Neural progenitor cell (in vitro differentiated cells): ENCODE measurements at regions not wholly inside any gene's neighbourhood (a gene's known extent, or its start where the extent isn't known, plus 50 kb on each side); places are given as distances from the start of the nearest gene placed in this dataset.

Source experiments
- DNase-seq: peaks from one replicate; pipeline ENCODE4 v3.0.0-alpha.2; 2016; ENCODE audit warnings: low spot score
- H2AFZ ChIP-seq: fragments of 200-600 bp; sonication (generic); replicated peaks from 2 replicates; pipeline ENCODE4 v1.6.1; 2016; ENCODE audit warnings: antibody characterized with exemption
- H3F3A ChIP-seq: fragments of 200-600 bp; sonication (generic); 2 replicates; pipeline ENCODE4 v1.6.1; 2016; ENCODE audit warnings: antibody characterized with exemption, low read depth
- H3K27ac ChIP-seq: fragments of 200-600 bp; sonication (generic); 2 replicates; pipeline ENCODE4 v1.5.1; 2016; ENCODE audit warnings: mild to moderate bottlenecking
- H3K27me3 ChIP-seq: fragments of 200-600 bp; sonication (generic); 2 replicates; pipeline ENCODE4 v1.6.1; 2016; ENCODE audit warnings: mild to moderate bottlenecking, moderate library complexity
- H3K36me3 ChIP-seq: fragments of 200-600 bp; sonication (generic); 2 replicates; pipeline ENCODE4 v1.5.1; 2016
- H3K4me1 ChIP-seq: fragments of 200-600 bp; sonication (generic); 2 replicates; pipeline ENCODE4 v1.6.1; 2016; ENCODE audit warnings: mixed run types
- H3K4me2 ChIP-seq: fragments of 200-600 bp; sonication (generic); 2 replicates; pipeline ENCODE4 v1.6.1; 2016
- H3K4me3 ChIP-seq: fragments of 200-600 bp; sonication (generic); 2 replicates; pipeline ENCODE4 v1.5.1; 2016
- H3K79me2 ChIP-seq: fragments of 200-600 bp; sonication (generic); 2 replicates; pipeline ENCODE4 v1.6.1; 2016; ENCODE audit warnings: low read depth
- H3K9ac ChIP-seq: fragments of 200-600 bp; sonication (generic); 2 replicates; pipeline ENCODE4 v1.6.1; 2016
- H3K9me3 ChIP-seq: fragments of 200-600 bp; sonication (generic); 2 replicates; pipeline ENCODE4 v1.5.1; 2016; ENCODE audit warnings: low read depth
- H4K20me1 ChIP-seq: fragments of 200-600 bp; sonication (generic); 2 replicates; pipeline ENCODE4 v1.6.1; 2016; ENCODE audit warnings: low read depth
- H3K27ac Mint-ChIP-seq: 3 replicates; pipeline ENCODE4 v1.8.0; 2021; ENCODE audit warnings: mixed read lengths
- H3K27me3 Mint-ChIP-seq: 2 replicates; pipeline ENCODE4 v1.8.0; 2022; ENCODE audit warnings: low read depth, mild to moderate bottlenecking, inconsistent platforms, moderate library complexity, mixed read lengths; ENCODE audit not compliant: insufficient read depth
- H3K36me3 Mint-ChIP-seq: 3 replicates; pipeline ENCODE4 v1.8.0; 2021; ENCODE audit warnings: mixed read lengths
- H3K4me1 Mint-ChIP-seq: 3 replicates; pipeline ENCODE4 v1.8.0; 2021; ENCODE audit warnings: mixed read lengths
- H3K4me3 Mint-ChIP-seq: 3 replicates; pipeline ENCODE4 v1.8.0; 2021; ENCODE audit warnings: mild to moderate bottlenecking, moderate library complexity, mixed read lengths
- H3K9me3 Mint-ChIP-seq: 3 replicates; pipeline ENCODE4 v1.8.0; 2020; ENCODE audit warnings: mixed read lengths
- CTCF ChIP-seq: fragments of 200-600 bp; sonication (generic); IDR thresholded peaks from 2 replicates; pipeline ENCODE4 v1.5.1; 2017; ENCODE audit warnings: antibody characterized with exemption, mild to moderate bottlenecking
- EZH2 ChIP-seq: fragments of 200-600 bp; sonication (generic); IDR thresholded peaks from 2 replicates; pipeline ENCODE4 v1.6.1; 2017; ENCODE audit warnings: antibody characterized with exemption, mild to moderate bottlenecking, moderate library complexity
- EZH2phosphoT487 ChIP-seq: fragments of 200-600 bp; sonication (generic); IDR thresholded peaks from 2 replicates; pipeline ENCODE4 v1.6.1; 2017; ENCODE audit warnings: antibody characterized with exemption

GRCh38 chr2:142575561-142575960 is 301.9 kb upstream of the KYNU start:
- Histone ChIP-seq H3K9ac (no peak overlapping the region), H3K27me3 (no peaks in the 10 kb centered on the region), H3F3A (no peaks in the 10 kb centered on the region), H3K4me2 (no peak overlapping the region), H2AFZ (no peak overlapping the region), H3K27ac (no peak overlapping the region), H3K4me3 (no peak overlapping the region), H3K36me3 (no peaks in the 10 kb centered on the region), H4K20me1 (no peaks in the 10 kb centered on the region), H3K9me3 (no peaks in the 10 kb centered on the region), H3K79me2 (no peaks in the 10 kb centered on the region), H3K4me1 (no peaks in the 10 kb centered on the region)
- no peak overlapping the region for H3K4me3 Mint-ChIP-seq
- DNase-seq = no peak
- H3K27ac Mint-ChIP-seq = no peak overlapping the region
- H3K9me3 Mint-ChIP-seq = no peaks in the 10 kb centered on the region
- TF ChIP-seq EZH2phosphoT487 = no peak
- TF ChIP-seq CTCF = no peak
- TF ChIP-seq EZH2 = no peak
- H3K27me3 Mint-ChIP-seq = no peaks in the 10 kb centered on the region
- H3K36me3 Mint-ChIP-seq = no peaks in the 10 kb centered on the region
- H3K4me1 Mint-ChIP-seq = no peaks in the 10 kb centered on the region

- Mint-ChIP-seq H3K27ac (no peak overlapping the region), H3K27me3 (no peaks in the 10 kb centered on the region), H3K9me3 (no peaks in the 10 kb centered on the region), H3K4me1 (no peaks in the 10 kb centered on the region), H3K36me3 (no peaks in the 10 kb centered on the region), H3K4me3 (no peak overlapping the region)
- Histone ChIP-seq H2AFZ (no peak overlapping the region), H3K27ac (no peak overlapping the region), H4K20me1 (no peaks in the 10 kb centered on the region), H3K4me3 (no peak overlapping the region), H3K27me3 (no peaks in the 10 kb centered on the region), H3K9me3 (no peaks in the 10 kb centered on the region), H3K36me3 (no peaks in the 10 kb centered on the region), H3F3A (no peaks in the 10 kb centered on the region), H3K4me2 (no peak overlapping the region), H3K79me2 (no peaks in the 10 kb centered on the region), H3K4me1 (no peaks in the 10 kb centered on the region), H3K9ac (no peak overlapping the region)
- no peak for TF ChIP-seq CTCF
- no peak for TF ChIP-seq EZH2phosphoT487
- no peak for TF ChIP-seq EZH2
- DNase-seq = no peak
These were observed 303.1 kb upstream of the KYNU start for GRCh38 chr2:142574388-142574787.

- no peaks in the 10 kb centered on the region for H3K9me3 ChIP-seq
- no peaks in the 10 kb centered on the region for H3K79me2 ChIP-seq
- Mint-ChIP-seq H3K27ac (no peak overlapping the region), H3K9me3 (no peaks in the 10 kb centered on the region), H3K4me1 (no peaks in the 10 kb centered on the region), H3K27me3 (no peaks in the 10 kb centered on the region), H3K36me3 (no peaks in the 10 kb centered on the region), H3K4me3 (no peak overlapping the region)
- no peaks in the 10 kb centered on the region for H3F3A ChIP-seq
- no peaks in the 10 kb centered on the region for H3K27me3 ChIP-seq
- no peaks in the 10 kb centered on the region for H4K20me1 ChIP-seq
- no peak overlapping the region for H3K4me2 ChIP-seq
- no peak overlapping the region for H3K4me3 ChIP-seq
- H3K4me1 ChIP-seq = no peaks in the 10 kb centered on the region
- no peak overlapping the region for H3K27ac ChIP-seq
- no peak for DNase-seq
- H2AFZ ChIP-seq = no peak overlapping the region
- no peak overlapping the region for H3K9ac ChIP-seq
- TF ChIP-seq EZH2 = no peak
- no peak for TF ChIP-seq CTCF
- no peak for TF ChIP-seq EZH2phosphoT487
- H3K36me3 ChIP-seq = no peaks in the 10 kb centered on the region
These were observed 304.9 kb upstream of the KYNU start for GRCh38 chr2:142572346-142573132.
